ENCODE measurements at regions not wholly inside any gene's neighbourhood (a gene's known extent, or its start where the extent isn't known, plus 50 kb on each side); places are given as distances from the start of the nearest gene placed in this dataset.

DNA sequence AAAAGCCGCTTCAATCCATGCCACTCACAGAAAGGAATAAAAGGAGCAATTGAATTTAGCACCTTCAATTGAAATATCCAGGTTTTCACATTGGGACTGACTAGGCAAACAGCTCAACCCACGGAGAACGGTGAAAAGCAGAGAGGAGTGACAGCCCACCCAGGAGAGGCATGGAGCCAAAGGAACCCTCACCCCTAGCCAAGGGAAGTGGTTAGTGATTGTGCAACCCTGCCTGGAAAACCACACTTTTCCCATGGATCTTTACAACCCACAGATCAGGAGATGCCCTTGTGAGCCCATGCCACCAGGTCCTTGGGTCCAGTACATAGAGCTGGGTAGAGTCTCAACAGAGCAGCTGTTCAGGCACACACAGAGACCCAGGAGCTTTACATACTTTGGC lies 911.8 kb downstream of the EPHA7 start:
- H3K36me3 ChIP-seq (ENCODE audit: control insufficient read depth in 4 of 4, insufficient read depth in 3 of 4, low read depth in 1 of 4, low read length in 3 of 4) = no peaks in the 10 kb centered on the region
- 88% methylated on average over 3 of the region's 3 CpGs for WGBS
- no peaks in the 10 kb centered on the region for H3K27me3 ChIP-seq (ENCODE audit: control insufficient read depth in 4 of 4, insufficient read depth in 4 of 4, low read length in 3 of 4)
- H3K9me3 ChIP-seq (ENCODE audit: control insufficient read depth in 4 of 4, low read length in 3 of 4) = peaks cover 0 to 5% (median under 1%) of the 10 kb centered on the region in 4 donors
- H3K27ac ChIP-seq (ENCODE audit: low read depth in 1 of 2, low read length in 2 of 2) = no peak overlapping the region
- no peak overlapping the region for H3K4me3 ChIP-seq (ENCODE audit: low read depth in 1 of 3, low read length in 3 of 3)
- H3K9ac ChIP-seq (ENCODE audit: low read depth in 1 of 2, low read length in 2 of 2) = no peak overlapping the region
- TF ChIP-seq TAF1 (conservative IDR thresholded peaks at IDR 0.05) = no peak
- TF ChIP-seq SP1 (IDR thresholded peaks at IDR 0.05) = no peak
- TF ChIP-seq, protein P1, sequence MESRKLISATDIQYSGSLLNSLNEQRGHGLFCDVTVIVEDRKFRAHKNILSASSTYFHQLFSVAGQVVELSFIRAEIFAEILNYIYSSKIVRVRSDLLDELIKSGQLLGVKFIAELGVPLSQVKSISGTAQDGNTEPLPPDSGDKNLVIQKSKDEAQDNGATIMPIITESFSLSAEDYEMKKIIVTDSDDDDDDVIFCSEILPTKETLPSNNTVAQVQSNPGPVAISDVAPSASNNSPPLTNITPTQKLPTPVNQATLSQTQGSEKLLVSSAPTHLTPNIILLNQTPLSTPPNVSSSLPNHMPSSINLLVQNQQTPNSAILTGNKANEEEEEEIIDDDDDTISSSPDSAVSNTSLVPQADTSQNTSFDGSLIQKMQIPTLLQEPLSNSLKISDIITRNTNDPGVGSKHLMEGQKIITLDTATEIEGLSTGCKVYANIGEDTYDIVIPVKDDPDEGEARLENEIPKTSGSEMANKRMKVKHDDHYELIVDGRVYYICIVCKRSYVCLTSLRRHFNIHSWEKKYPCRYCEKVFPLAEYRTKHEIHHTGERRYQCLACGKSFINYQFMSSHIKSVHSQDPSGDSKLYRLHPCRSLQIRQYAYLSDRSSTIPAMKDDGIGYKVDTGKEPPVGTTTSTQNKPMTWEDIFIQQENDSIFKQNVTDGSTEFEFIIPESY (IDR thresholded peaks at IDR 0.05) = no peak
- TF ChIP-seq HNF4A (conservative IDR thresholded peaks at IDR 0.05) = no peak
- no peak for DNase-seq (ENCODE audit: low spot score)
- H3K4me1 ChIP-seq (ENCODE audit: control insufficient read depth in 4 of 4, insufficient read depth in 4 of 4, low read length in 3 of 4) = no peaks in the 10 kb centered on the region

DNA sequence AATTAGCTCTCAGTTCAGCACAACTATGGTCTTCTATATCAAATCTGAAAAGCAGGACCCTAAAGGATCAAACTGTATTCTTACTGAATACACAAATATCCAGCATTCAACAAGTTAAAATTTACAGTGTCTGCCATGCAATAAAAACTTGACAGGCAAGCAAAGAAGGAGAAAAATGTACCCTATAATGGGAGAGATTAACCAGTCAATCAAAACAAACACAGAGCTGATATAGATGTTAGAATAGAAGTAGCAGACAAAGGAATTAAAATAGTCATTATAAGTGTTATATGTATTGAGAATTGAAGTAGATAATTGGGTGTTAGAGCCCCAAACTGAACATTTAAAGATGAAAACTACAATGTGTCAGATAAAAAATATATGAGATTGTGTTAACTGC lies 914.9 kb downstream of the EPHA7 start:
- no peak overlapping the region for H3K9ac ChIP-seq (ENCODE audit: low read depth in 1 of 2, low read length in 2 of 2)

DNA sequence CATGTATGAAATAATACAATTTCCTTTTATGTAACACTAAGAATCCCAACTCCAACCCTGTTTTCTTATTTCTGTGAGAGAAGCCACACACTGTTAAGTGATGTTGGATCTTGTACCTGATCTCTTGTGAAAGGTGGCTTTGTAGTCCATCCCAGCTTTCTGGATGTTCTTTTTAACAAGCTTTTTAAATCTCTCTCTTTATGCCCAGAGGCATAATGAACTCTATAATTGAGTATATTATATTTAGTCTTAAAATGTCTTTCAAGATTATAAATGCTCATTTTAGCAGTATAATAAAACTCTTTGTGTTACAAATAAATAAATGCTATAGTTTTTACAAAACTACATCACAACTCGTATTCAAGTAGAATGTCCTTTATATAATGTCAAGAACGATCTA lies 922.1 kb downstream of the EPHA7 start:
- DNase-seq (ENCODE audit: low spot score) = no peak
- no peaks in the 10 kb centered on the region for H3K27me3 ChIP-seq (ENCODE audit: control insufficient read depth in 4 of 4, insufficient read depth in 4 of 4, low read length in 3 of 4)
- no peak overlapping the region for H3K9ac ChIP-seq (ENCODE audit: low read depth in 1 of 2, low read length in 2 of 2)
- TF ChIP-seq MAX (IDR thresholded peaks at IDR 0.05) = no peak
- no peak for TF ChIP-seq RXRA (IDR thresholded peaks at IDR 0.05)
- TF ChIP-seq NR2F2 (IDR thresholded peaks at IDR 0.05) = no peak
- no peak for TF ChIP-seq FOXA2 (IDR thresholded peaks at IDR 0.05)
- TF ChIP-seq, protein P2, sequence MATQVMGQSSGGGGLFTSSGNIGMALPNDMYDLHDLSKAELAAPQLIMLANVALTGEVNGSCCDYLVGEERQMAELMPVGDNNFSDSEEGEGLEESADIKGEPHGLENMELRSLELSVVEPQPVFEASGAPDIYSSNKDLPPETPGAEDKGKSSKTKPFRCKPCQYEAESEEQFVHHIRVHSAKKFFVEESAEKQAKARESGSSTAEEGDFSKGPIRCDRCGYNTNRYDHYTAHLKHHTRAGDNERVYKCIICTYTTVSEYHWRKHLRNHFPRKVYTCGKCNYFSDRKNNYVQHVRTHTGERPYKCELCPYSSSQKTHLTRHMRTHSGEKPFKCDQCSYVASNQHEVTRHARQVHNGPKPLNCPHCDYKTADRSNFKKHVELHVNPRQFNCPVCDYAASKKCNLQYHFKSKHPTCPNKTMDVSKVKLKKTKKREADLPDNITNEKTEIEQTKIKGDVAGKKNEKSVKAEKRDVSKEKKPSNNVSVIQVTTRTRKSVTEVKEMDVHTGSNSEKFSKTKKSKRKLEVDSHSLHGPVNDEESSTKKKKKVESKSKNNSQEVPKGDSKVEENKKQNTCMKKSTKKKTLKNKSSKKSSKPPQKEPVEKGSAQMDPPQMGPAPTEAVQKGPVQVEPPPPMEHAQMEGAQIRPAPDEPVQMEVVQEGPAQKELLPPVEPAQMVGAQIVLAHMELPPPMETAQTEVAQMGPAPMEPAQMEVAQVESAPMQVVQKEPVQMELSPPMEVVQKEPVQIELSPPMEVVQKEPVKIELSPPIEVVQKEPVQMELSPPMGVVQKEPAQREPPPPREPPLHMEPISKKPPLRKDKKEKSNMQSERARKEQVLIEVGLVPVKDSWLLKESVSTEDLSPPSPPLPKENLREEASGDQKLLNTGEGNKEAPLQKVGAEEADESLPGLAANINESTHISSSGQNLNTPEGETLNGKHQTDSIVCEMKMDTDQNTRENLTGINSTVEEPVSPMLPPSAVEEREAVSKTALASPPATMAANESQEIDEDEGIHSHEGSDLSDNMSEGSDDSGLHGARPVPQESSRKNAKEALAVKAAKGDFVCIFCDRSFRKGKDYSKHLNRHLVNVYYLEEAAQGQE (IDR thresholded peaks at IDR 0.05) = no peak
- no peak for TF ChIP-seq TAF1 (conservative IDR thresholded peaks at IDR 0.05)
- TF ChIP-seq ATF3 (IDR thresholded peaks at IDR 0.05) = no peak
- 78% methylated on average over 2 of the region's 2 CpGs for WGBS
- H3K4me3 ChIP-seq (ENCODE audit: low read depth in 1 of 3, low read length in 3 of 3) = no peak overlapping the region
- H3K9me3 ChIP-seq (ENCODE audit: control insufficient read depth in 4 of 4, low read length in 3 of 4) = no peaks in the 10 kb centered on the region
- no peaks in the 10 kb centered on the region for H3K36me3 ChIP-seq (ENCODE audit: control insufficient read depth in 4 of 4, insufficient read depth in 3 of 4, low read depth in 1 of 4, low read length in 3 of 4)
- no peak overlapping the region for H3K27ac ChIP-seq (ENCODE audit: low read depth in 1 of 2, low read length in 2 of 2)
- H3K4me1 ChIP-seq (ENCODE audit: control insufficient read depth in 4 of 4, insufficient read depth in 4 of 4, low read length in 3 of 4) = no peaks in the 10 kb centered on the region

More for the DNA sequence above, 914.9 kb downstream of the EPHA7 start:
- Histone ChIP-seq H3K4me1 (ENCODE audit: control insufficient read depth in 4 of 4, insufficient read depth in 4 of 4, low read length in 3 of 4) (no peaks in the 10 kb centered on the region), H3K27ac (ENCODE audit: low read depth in 1 of 2, low read length in 2 of 2) (no peak overlapping the region), H3K36me3 (ENCODE audit: control insufficient read depth in 4 of 4, insufficient read depth in 3 of 4, low read depth in 1 of 4, low read length in 3 of 4) (no peaks in the 10 kb centered on the region), H3K9me3 (ENCODE audit: control insufficient read depth in 4 of 4, low read length in 3 of 4) (peaks cover 0 to 5% (median under 1%) of the 10 kb centered on the region in 4 donors), H3K4me3 (ENCODE audit: low read depth in 1 of 3, low read length in 3 of 3) (no peak overlapping the region), H3K27me3 (ENCODE audit: control insufficient read depth in 4 of 4, insufficient read depth in 4 of 4, low read length in 3 of 4) (no peaks in the 10 kb centered on the region)
- DNase-seq (ENCODE audit: low spot score) = no peak
- TF ChIP-seq FOXA2 (IDR thresholded peaks at IDR 0.05) = no peak
- no peak for TF ChIP-seq RAD21 (IDR thresholded peaks at IDR 0.05)
- no peak for TF ChIP-seq CTCF (IDR thresholded peaks at IDR 0.05; ENCODE audit: low read depth, low read length, missing input control)

Measured in liver (tissue), 8 donors.